Prostate gland (tissue), 2 donors: ENCODE measurements at regions not wholly inside any gene's neighbourhood (a gene's known extent, or its start where the extent isn't known, plus 50 kb on each side); places are given as distances from the start of the nearest gene placed in this dataset.

ENCODE experiments used
- DNase-seq: peaks from one replicate; pipeline ENCODE4 v3.0.0-alpha.2; 2019; ENCODE audit warnings: low spot score
- H3K27ac ChIP-seq, 2 donors: fragments of 200-600 bp; sonication (generic); 2 replicates each; pipeline ENCODE4 v1.5.1; 2017 to 2019
- H3K27me3 ChIP-seq: fragments of 200-600 bp; sonication (generic); replicated peaks from 2 replicates; pipeline ENCODE4 v1.5.1; 2019; ENCODE audit not compliant: insufficient read depth
- H3K36me3 ChIP-seq, 2 donors: fragments of 200-600 bp; sonication (generic); 1 replicate in 1 of 2; 2 replicates in 1 of 2; pipeline versions ENCODE4 v1.5.1 to v1.8.1; 2017 to 2019
- H3K4me1 ChIP-seq: fragments of 200-600 bp; sonication (generic); replicated peaks from 2 replicates; pipeline ENCODE4 v1.5.1; 2019
- H3K4me3 ChIP-seq, 2 donors: fragments of 200-600 bp; sonication (generic); 2 replicates each; pipeline ENCODE4 v1.5.1; 2017 to 2019
- H3K9me3 ChIP-seq: fragments of 200-600 bp; sonication (generic); 2 replicates; pipeline ENCODE4 v1.5.1; 2017
- CTCF ChIP-seq, 4 experiments: fragments of 200-600 bp in 2 of 4; fragments of 450-650 bp in 2 of 4; sonication (generic) in 2 of 4; IDR thresholded peaks; 1 replicate in 3 of 4; 2 replicates in 1 of 4; pipeline ENCODE4 v1.5.1; 2016 to 2019; ENCODE audit warnings: antibody characterized with exemption in 4 of 4, mild to moderate bottlenecking in 2 of 4, moderate library complexity in 2 of 4
- POLR2A ChIP-seq: fragments of 450-650 bp; IDR thresholded peaks from one replicate; pipeline ENCODE4 v1.6.1; 2016; ENCODE audit warnings: antibody characterized with exemption, mild to moderate bottlenecking
- POLR2AphosphoS5 ChIP-seq: sonication (generic); formaldehyde crosslinking; IDR thresholded peaks from one replicate; pipeline ENCODE4 v1.6.1; 2017; ENCODE audit warnings: antibody characterized with exemption
- WGBS: methylation state at CpG from one replicate; pipeline ENCODE4 v1.1.5; 2018; 5-methylcytosine and 5-hydroxymethylcytosine counted together
- intact Hi-C: fragments of 100-400 bp; cut with DNase I; formaldehyde crosslinking; loops from one replicate; pipeline ENCODE4 v1.14.2; 2022

- H3K27me3 ChIP-seq: no peaks in the 10 kb centered on the region
- H3K4me1 ChIP-seq: no peaks in the 10 kb centered on the region
- 86% methylated on average over 2 of the region's 2 CpGs for WGBS
- H3K4me3 ChIP-seq: no peak overlapping the region
- TF ChIP-seq POLR2A (no peak), POLR2AphosphoS5 (no peak), CTCF (IDR thresholded peaks at IDR 0.05) (no peak)
- intact Hi-C loops: no loop called here
- H3K36me3 ChIP-seq: no peaks in the 10 kb centered on the region
- no peak overlapping the region for H3K27ac ChIP-seq
- no peak for DNase-seq
- no peaks in the 10 kb centered on the region for H3K9me3 ChIP-seq
These were observed 183.8 kb upstream of the PDE4D start for GRCh38 chr5:60077292-60077691.

- TF ChIP-seq POLR2AphosphoS5: no peak
- no peak for TF ChIP-seq POLR2A
- TF ChIP-seq CTCF (IDR thresholded peaks at IDR 0.05): no peak
- H3K27ac ChIP-seq: no peak overlapping the region
- no peaks in the 10 kb centered on the region for H3K9me3 ChIP-seq
- no peak overlapping the region for H3K4me3 ChIP-seq
- no peaks in the 10 kb centered on the region for H3K36me3 ChIP-seq
- H3K4me1 ChIP-seq: no peaks in the 10 kb centered on the region
- DNase-seq: no peak
- no peaks in the 10 kb centered on the region for H3K27me3 ChIP-seq
- 100% methylated on average over 3 of the region's 3 CpGs for WGBS
- intact Hi-C loops: no loop called here
These were observed 183.2 kb upstream of the PDE4D start for GRCh38 chr5:60076746-60077145.

GRCh38 chr5:60066502-60066901 is 173.0 kb upstream of the PDE4D start:
- WGBS: 71% methylated on average over 2 of the region's 2 CpGs
- no peaks in the 10 kb centered on the region for H3K4me1 ChIP-seq
- H3K36me3 ChIP-seq: no peaks in the 10 kb centered on the region
- no peak overlapping the region for H3K27ac ChIP-seq
- H3K27me3 ChIP-seq: no peaks in the 10 kb centered on the region
- no peak for DNase-seq
- TF ChIP-seq POLR2AphosphoS5: no peak
- no peak for TF ChIP-seq CTCF (IDR thresholded peaks at IDR 0.05)
- no peak for TF ChIP-seq POLR2A
- intact Hi-C loops: no loop called here
- no peaks in the 10 kb centered on the region for H3K9me3 ChIP-seq
- H3K4me3 ChIP-seq: no peak overlapping the region

- TF ChIP-seq CTCF (IDR thresholded peaks at IDR 0.05) (no peak), POLR2A (no peak), POLR2AphosphoS5 (no peak)
These were observed 166.9 kb upstream of the PDE4D start for GRCh38 chr5:60060389-60060788.

GRCh38 chr5:60056191-60056590 is 162.7 kb upstream of the PDE4D start:
- Histone ChIP-seq H3K4me1 (no peaks in the 10 kb centered on the region), H3K36me3 (no peaks in the 10 kb centered on the region), H3K4me3 (no peak overlapping the region), H3K27ac (no peak overlapping the region), H3K27me3 (no peaks in the 10 kb centered on the region), H3K9me3 (no peaks in the 10 kb centered on the region)
- no peak for DNase-seq
- WGBS: 80% methylated on average over 4 of the region's 4 CpGs
- intact Hi-C loops: no loop called here
- TF ChIP-seq POLR2AphosphoS5 (no peak), CTCF (IDR thresholded peaks at IDR 0.05) (no peak), POLR2A (no peak)

More at GRCh38 chr5:60060389-60060788, 166.9 kb upstream of the PDE4D start:
- H3K9me3 ChIP-seq: no peaks in the 10 kb centered on the region
- H3K36me3 ChIP-seq: no peaks in the 10 kb centered on the region
- no peaks in the 10 kb centered on the region for H3K4me1 ChIP-seq
- no peaks in the 10 kb centered on the region for H3K27me3 ChIP-seq
- H3K27ac ChIP-seq: no peak overlapping the region
- H3K4me3 ChIP-seq: no peak overlapping the region
- no peak for DNase-seq
- intact Hi-C loops: no loop called here
